Glomerular visceral epithelial cell (primary cell): ENCODE measurements at regions not wholly inside any gene's neighbourhood (a gene's known extent, or its start where the extent isn't known, plus 50 kb on each side); places are given as distances from the start of the nearest gene placed in this dataset.

Experiments used
- DNase-seq: peaks from one replicate; pipeline ENCODE4 v3.0.0-alpha.2; 2016; ENCODE audit errors: extremely low spot score

GRCh38 chr3:70374179-70374578 is 61.7 kb upstream of the MDFIC2 start:
- DNase-seq = no peak
